ENCODE measurements at regions not wholly inside any gene's neighbourhood (a gene's known extent, or its start where the extent isn't known, plus 50 kb on each side); places are given as distances from the start of the nearest gene placed in this dataset.

DNA sequence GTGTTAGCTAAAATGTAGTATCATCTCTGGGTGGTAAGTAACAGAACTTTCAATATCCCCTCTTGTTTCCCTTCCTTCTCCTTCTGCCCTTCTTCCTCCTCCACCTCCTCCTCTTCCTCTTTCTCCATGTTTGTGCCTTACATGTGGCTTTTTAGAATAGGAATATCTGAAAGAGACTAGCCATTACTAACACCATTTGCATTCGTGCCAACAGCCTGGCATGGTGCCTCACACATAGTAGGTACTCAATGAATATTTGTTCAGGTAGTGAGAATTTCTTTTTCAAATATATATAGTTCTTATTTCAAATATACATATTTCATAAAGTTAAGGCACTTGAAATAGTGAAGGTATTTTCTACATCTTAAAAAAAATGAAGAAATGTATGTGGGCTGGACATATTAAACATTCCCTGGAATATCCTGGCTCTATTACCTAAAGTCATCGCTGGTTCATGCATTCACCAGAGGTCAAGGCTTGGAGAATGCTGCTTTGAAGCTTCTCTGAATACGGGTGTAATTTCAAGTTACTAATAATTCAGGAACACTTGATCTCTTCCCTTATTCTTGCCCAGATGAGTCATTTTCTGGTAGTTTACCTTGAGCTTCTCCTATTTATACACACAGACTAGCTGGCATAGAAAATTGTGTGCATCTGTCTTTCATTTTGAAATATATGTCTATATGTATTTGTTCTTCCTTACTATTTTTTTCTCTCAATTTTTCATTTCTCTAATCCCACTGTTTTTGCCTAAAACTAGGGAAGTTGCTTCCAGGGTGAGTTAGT is 319.4 kb downstream of the TGFB2 start:
- H3K4me2 ChIP-seq (ENCODE audit: insufficient read depth in 1 of 2, low read depth in 2 of 2, low read length in 2 of 2): no peak overlapping the region
- no peak overlapping the region for H3K27ac ChIP-seq (ENCODE audit: low read depth, low read length)
- no peak overlapping the region for H4K5ac ChIP-seq (ENCODE audit: insufficient read length, low read depth, low read length)
- no peaks in the 10 kb centered on the region for H4K20me1 ChIP-seq (replicated peaks in 1 of 2; ENCODE audit: control insufficient read depth in 1 of 2, insufficient read depth in 2 of 2, low read length in 2 of 2)
- H2BK12ac ChIP-seq (ENCODE audit: low read depth, low read length): no peak overlapping the region
- FAIRE-seq (no peak), DNase-seq (ENCODE audit: low read depth in 1 of 2, low spot score in 2 of 2) (no peak)
- H3K23me2 ChIP-seq (ENCODE audit: low read depth, low read length): no peaks in the 10 kb centered on the region
- WGBS, 2 experiments (ENCODE audit: extremely low coverage in 1 of 2, insufficient coverage in 1 of 2, insufficient read length in 1 of 2, insufficient replicate concordance in 2 of 2, low coverage in 1 of 2, low lambda C conversion rate in 2 of 2, missing lambda C conversion rate in 1 of 2): 98% methylated on average over 3 of the region's 3 CpGs; no CpG with 5 or more reads in 1 of the 2 experiments
- no peaks in the 10 kb centered on the region for H3K27me3 ChIP-seq (replicated peaks in 1 of 4; ENCODE audit: control insufficient read depth in 3 of 4, extremely low read depth in 1 of 4, insufficient read depth in 3 of 4, low read length in 3 of 4)
- no peak overlapping the region for H3K56ac ChIP-seq (replicated peaks; ENCODE audit: insufficient read length, low read depth, low read length)
- no peak overlapping the region for H3K14ac ChIP-seq (ENCODE audit: insufficient read length)
- H2BK20ac ChIP-seq (ENCODE audit: low read length): no peak overlapping the region
- H3K79me1 ChIP-seq (ENCODE audit: low read depth, low read length): no peaks in the 10 kb centered on the region
- no peak overlapping the region for H3K18ac ChIP-seq (ENCODE audit: extremely low read depth, low read length)
- no peak overlapping the region for H3K4ac ChIP-seq (replicated peaks; ENCODE audit: insufficient read length, low read depth, low read length)
- no peaks in the 10 kb centered on the region for H3K9me3 ChIP-seq (ENCODE audit: insufficient read depth in 2 of 2, low read depth in 1 of 2, low read length in 1 of 2)
- ChIA-PET POLR2A (ENCODE audit: partially characterized antibody) (no interaction called here), CTCF (ENCODE audit: partially characterized antibody) (no interaction called here)
- no peak overlapping the region for H2BK15ac ChIP-seq (ENCODE audit: low read length)
- H3K23ac ChIP-seq (ENCODE audit: insufficient read length): no peak overlapping the region
- H4K8ac ChIP-seq (ENCODE audit: extremely low read depth, insufficient read depth, low read length): no peak overlapping the region
- no peak overlapping the region for H2BK5ac ChIP-seq (ENCODE audit: low read depth, low read length)
- H4K91ac ChIP-seq (replicated peaks; ENCODE audit: insufficient read length, low read length): no peak overlapping the region
- no peak overlapping the region for H2BK120ac ChIP-seq (replicated peaks; ENCODE audit: low read depth, low read length)
- H3K36me3 ChIP-seq (ENCODE audit: control insufficient read depth in 2 of 4, insufficient read depth in 4 of 4, low read length in 3 of 4): no peaks in the 10 kb centered on the region
- H3K4me3 ChIP-seq (ENCODE audit: extremely low read depth in 1 of 4, insufficient read depth in 2 of 4, low read depth in 3 of 4, low read length in 4 of 4): no peak overlapping the region
- no peak overlapping the region for H2AFZ ChIP-seq (ENCODE audit: low read length)
- H3K79me2 ChIP-seq (ENCODE audit: control insufficient read depth in 1 of 2, insufficient read depth in 2 of 2, low read length in 2 of 2): no peaks in the 10 kb centered on the region
- H3K9ac ChIP-seq (replicated peaks in 1 of 4; ENCODE audit: extremely low read depth in 1 of 4, low read depth in 3 of 4, low read length in 3 of 4): no peak overlapping the region
- H2AK5ac ChIP-seq (ENCODE audit: low read depth, low read length): no peak overlapping the region
- no peaks in the 10 kb centered on the region for H3K4me1 ChIP-seq (replicated peaks in 1 of 4; ENCODE audit: control insufficient read depth in 3 of 4, insufficient read depth in 4 of 4, low read length in 3 of 4)
- TF ChIP-seq SIX5 (IDR thresholded peaks at IDR 0.05; ENCODE audit: low read depth, low read length) (no peak), JUN (IDR thresholded peaks at IDR 0.05; ENCODE audit: low read depth, low read length) (no peak), TEAD4 (IDR thresholded peaks at IDR 0.05; ENCODE audit: low read depth, low read length) (no peak), FOSL1 (IDR thresholded peaks at IDR 0.05; ENCODE audit: insufficient read depth, low read depth, low read length) (no peak), ASH2L (IDR thresholded peaks at IDR 0.05; ENCODE audit: low read length) (no peak), ZNF274 (IDR thresholded peaks at IDR 0.05; ENCODE audit: borderline replicate concordance, extremely low read depth, low read length) (no peak), POLR2AphosphoS5 (IDR thresholded peaks at IDR 0.05; ENCODE audit: low read depth, low read length) (no peak), GTF2F1 (IDR thresholded peaks at IDR 0.05; ENCODE audit: borderline replicate concordance, low read depth, low read length) (no peak), RNF2 (IDR thresholded peaks at IDR 0.05; ENCODE audit: borderline replicate concordance, low read depth, low read length, missing control alignments, poor library complexity, severe bottlenecking) (no peak), HDAC6 (IDR thresholded peaks at IDR 0.05; ENCODE audit: low read depth, low read length) (no peak)
- TF ChIP-seq, protein P1, sequence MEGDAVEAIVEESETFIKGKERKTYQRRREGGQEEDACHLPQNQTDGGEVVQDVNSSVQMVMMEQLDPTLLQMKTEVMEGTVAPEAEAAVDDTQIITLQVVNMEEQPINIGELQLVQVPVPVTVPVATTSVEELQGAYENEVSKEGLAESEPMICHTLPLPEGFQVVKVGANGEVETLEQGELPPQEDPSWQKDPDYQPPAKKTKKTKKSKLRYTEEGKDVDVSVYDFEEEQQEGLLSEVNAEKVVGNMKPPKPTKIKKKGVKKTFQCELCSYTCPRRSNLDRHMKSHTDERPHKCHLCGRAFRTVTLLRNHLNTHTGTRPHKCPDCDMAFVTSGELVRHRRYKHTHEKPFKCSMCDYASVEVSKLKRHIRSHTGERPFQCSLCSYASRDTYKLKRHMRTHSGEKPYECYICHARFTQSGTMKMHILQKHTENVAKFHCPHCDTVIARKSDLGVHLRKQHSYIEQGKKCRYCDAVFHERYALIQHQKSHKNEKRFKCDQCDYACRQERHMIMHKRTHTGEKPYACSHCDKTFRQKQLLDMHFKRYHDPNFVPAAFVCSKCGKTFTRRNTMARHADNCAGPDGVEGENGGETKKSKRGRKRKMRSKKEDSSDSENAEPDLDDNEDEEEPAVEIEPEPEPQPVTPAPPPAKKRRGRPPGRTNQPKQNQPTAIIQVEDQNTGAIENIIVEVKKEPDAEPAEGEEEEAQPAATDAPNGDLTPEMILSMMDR (IDR thresholded peaks at IDR 0.05; ENCODE audit: control extremely low read depth in 1 of 3, insufficient read depth in 1 of 3, low read depth in 1 of 3, low read length in 3 of 3): no peak
